ENCODE measurements at regions not wholly inside any gene's neighbourhood (a gene's known extent, or its start where the extent isn't known, plus 50 kb on each side); places are given as distances from the start of the nearest gene placed in this dataset.

DNA sequence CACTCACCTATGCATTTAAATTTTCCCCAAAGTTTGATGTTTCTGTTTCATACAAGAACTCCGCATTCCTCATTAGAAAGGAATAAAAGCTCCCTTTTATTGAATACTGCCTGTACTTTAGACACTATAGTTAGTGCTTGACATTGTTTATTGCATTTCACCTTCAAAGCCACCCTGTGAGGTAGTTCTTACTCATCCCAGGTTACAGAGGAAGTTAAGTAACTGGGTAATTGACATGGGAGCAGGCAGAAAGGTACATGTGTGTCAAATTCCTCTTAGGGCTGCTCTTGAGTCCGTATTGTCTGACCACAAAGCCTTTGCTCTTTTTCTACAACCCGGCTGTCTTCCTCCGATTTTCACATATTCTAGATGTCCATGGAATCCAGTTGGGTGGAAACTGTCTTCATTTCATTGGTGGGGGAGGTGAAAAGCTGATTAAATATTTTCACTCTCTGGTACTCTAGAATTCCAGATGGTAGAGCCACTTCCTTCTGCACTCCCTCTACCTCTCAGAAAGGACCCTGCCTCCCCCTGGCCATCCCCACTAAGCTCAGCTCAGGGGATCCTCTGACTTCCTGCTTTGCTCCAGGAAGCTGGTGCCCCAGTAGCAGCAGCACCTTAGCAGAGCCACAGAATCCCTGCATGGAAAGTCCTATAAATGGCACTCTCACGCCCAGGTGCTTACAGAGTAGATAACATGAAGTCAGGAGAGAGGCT, 319.2 kb downstream of the LRATD1 start:
- no peak for DNase-seq
- 78 to 81% methylated on average over 5 of the region's 5 CpGs for WGBS, 2 donors
- TF ChIP-seq, protein P1, sequence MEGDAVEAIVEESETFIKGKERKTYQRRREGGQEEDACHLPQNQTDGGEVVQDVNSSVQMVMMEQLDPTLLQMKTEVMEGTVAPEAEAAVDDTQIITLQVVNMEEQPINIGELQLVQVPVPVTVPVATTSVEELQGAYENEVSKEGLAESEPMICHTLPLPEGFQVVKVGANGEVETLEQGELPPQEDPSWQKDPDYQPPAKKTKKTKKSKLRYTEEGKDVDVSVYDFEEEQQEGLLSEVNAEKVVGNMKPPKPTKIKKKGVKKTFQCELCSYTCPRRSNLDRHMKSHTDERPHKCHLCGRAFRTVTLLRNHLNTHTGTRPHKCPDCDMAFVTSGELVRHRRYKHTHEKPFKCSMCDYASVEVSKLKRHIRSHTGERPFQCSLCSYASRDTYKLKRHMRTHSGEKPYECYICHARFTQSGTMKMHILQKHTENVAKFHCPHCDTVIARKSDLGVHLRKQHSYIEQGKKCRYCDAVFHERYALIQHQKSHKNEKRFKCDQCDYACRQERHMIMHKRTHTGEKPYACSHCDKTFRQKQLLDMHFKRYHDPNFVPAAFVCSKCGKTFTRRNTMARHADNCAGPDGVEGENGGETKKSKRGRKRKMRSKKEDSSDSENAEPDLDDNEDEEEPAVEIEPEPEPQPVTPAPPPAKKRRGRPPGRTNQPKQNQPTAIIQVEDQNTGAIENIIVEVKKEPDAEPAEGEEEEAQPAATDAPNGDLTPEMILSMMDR (IDR thresholded peaks at IDR 0.05) = no peak

DNA sequence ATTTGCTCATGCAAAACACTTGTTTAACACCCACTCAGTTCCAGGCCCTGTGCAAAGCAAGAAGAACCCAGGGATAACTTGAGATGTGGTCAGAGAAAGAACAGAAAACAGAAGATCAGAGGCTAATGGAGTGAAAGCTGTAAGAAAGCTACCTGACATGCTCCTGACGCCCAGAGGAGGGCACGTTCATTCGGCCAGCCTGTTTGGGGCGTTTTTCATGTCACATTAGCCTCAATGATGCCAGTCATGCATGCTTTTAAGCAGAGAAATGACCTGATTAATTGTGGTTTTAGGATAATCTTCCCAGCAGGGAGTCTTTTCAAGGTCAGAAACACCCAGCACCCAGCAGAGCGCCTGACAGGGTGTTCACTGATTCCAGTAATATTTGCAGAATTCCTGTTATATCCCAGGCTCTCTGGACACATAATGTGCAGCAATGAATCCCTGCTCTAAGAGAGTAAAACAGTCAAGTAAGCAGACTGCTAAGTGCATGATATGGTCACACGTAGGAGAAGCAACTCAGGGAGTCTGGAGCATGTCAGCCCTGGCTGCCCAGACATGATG, 320.0 kb downstream of the LRATD1 start:
- Histone ChIP-seq H3K4me1 (peaks cover 0 to 5% (median 0%) of the 10 kb centered on the region in 3 donors), H3K36me3 (no peaks in the 10 kb centered on the region), H3K27ac (no peak overlapping the region), H3K9me3 (no peaks in the 10 kb centered on the region), H3K27me3 (peaks cover 0 to 5% (median 0%) of the 10 kb centered on the region in 4 donors), H3K4me3 (no peak overlapping the region)
- WGBS, 2 donors = 56 to 61% methylated on average over 6 of the region's 6 CpGs
- intact Hi-C loops (cut with DNase I) = no loop called here
- no peak for TF ChIP-seq POLR2A (IDR thresholded peaks at IDR 0.05)
- TF ChIP-seq, protein P1 (IDR thresholded peaks at IDR 0.05) = no peak
- no peak for DNase-seq

More for the DNA sequence above, 319.2 kb downstream of the LRATD1 start:
- intact Hi-C loops (cut with DNase I) = no loop called here
- peaks cover 0 to 5% (median 0%) of the 10 kb centered on the region in 4 donors for H3K27me3 ChIP-seq
- H3K4me3 ChIP-seq = no peak overlapping the region
- no peaks in the 10 kb centered on the region for H3K9me3 ChIP-seq
- H3K4me1 ChIP-seq = peaks cover 0 to 5% (median 0%) of the 10 kb centered on the region in 3 donors
- no peak overlapping the region for H3K27ac ChIP-seq
- H3K36me3 ChIP-seq = no peaks in the 10 kb centered on the region

DNA sequence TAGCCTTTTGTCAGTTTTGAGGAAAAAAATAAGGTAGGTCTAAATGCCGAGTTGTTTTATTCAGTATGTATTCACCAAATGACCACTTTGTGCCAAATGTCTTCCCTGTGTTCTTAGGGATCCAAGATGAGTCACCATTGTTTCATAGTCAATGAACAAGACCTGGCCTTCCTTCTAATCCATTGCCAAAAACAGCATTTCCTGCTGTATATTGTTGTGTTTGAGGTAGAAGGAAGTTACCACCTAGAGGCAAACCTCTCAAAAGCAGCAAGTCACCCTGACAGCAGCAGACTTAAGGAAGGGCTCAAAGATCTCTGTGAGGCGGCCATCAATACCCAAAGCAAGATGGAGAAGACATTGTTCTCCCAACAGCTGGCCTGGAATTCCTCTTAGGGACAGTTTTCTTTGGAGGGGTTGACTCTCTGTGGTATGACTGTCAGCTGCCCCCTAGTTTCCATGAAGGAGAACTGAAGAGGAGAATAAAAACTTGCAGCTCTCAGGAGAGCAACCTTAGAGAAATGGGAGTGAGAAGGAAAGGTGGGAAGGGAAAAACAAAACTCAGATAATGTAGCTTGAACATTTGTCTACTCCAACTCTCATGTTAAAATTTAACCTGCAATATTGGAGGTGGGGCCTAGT, 328.3 kb downstream of the LRATD1 start:
- intact Hi-C loops (cut with DNase I) = no loop called here
- TF ChIP-seq POLR2A (IDR thresholded peaks at IDR 0.05) = no peak
- TF ChIP-seq, protein P1 (IDR thresholded peaks at IDR 0.05) = peak in 1 of 6 experiments; percentile 27
- Histone ChIP-seq H3K4me1 (no peaks in the 10 kb centered on the region), H3K27me3 (no peaks in the 10 kb centered on the region), H3K4me3 (no peak overlapping the region), H3K27ac (no peak overlapping the region), H3K36me3 (no peaks in the 10 kb centered on the region), H3K9me3 (no peaks in the 10 kb centered on the region)
- no peak for DNase-seq
- 32 to 59% methylated on average over 1 to 2 of the region's 2 CpGs for WGBS, 2 donors

DNA sequence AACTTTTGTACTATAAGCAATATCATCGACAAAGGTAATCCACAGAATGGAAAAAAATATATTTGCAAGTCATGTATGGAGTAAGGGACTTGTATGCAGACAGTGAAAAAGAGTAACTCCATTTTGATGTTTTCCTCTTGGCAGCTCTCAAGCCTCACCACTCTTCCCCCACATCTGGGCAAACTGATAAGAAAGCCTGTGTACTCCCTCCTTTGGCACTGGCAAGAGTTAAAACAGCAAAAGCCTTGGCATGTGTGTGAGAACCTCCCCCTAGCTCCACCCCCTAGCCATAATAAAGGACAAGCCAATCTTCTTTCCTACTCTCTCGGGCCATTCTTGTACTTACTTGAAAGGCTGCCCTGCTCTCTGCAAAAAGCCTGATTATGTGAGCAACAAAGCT, 335.2 kb downstream of the LRATD1 start:
- H3K27ac ChIP-seq = no peak overlapping the region
- WGBS, 2 donors = 37 to 40% methylated on average over 2 of the region's 2 CpGs
- no peak for TF ChIP-seq POLR2A (IDR thresholded peaks at IDR 0.05)
- TF ChIP-seq, protein P1 (IDR thresholded peaks at IDR 0.05) = no peak
- DNase-seq = no peak
- H3K4me3 ChIP-seq = no peak overlapping the region
- no peaks in the 10 kb centered on the region for H3K27me3 ChIP-seq
- H3K4me1 ChIP-seq = no peaks in the 10 kb centered on the region
- intact Hi-C loops (cut with DNase I) = no loop called here
- H3K9me3 ChIP-seq = no peaks in the 10 kb centered on the region
- H3K36me3 ChIP-seq = no peaks in the 10 kb centered on the region

DNA sequence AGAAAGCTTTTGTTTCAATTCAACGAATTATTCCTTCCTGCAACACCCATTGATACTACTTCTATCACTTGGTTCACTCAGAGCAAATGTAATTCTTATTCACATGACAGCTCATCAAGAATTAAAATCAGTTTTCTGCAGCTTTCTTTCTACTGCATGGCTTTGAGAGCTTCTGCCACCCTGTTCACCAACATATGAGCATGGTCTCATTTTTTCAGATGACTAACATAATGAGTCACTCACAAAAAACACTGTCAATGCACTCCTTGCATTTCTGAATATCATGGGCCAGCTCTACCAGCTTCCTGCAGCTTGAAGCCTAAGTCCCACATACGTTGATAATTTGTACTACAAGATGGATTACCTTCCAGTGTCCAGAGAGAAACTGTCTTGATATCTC, 342.9 kb downstream of the LRATD1 start:
- Histone ChIP-seq H3K27me3 (no peaks in the 10 kb centered on the region), H3K36me3 (no peaks in the 10 kb centered on the region), H3K4me1 (no peaks in the 10 kb centered on the region), H3K9me3 (no peaks in the 10 kb centered on the region), H3K4me3 (no peak overlapping the region), H3K27ac (no peak overlapping the region)
- TF ChIP-seq POLR2A (IDR thresholded peaks at IDR 0.05) = no peak
- TF ChIP-seq, protein P1 (IDR thresholded peaks at IDR 0.05) = no peak
- intact Hi-C loops (cut with DNase I) = no loop called here
- no peak for DNase-seq
- WGBS, 2 donors = 47 to 59% methylated on average over 2 of the region's 2 CpGs
